Esophagus (tissue), 2 donors: ENCODE measurements at regions not wholly inside any gene's neighbourhood (a gene's known extent, or its start where the extent isn't known, plus 50 kb on each side); places are given as distances from the start of the nearest gene placed in this dataset.

Experiments
- H3K27ac ChIP-seq, 2 donors: one replicate each; pipeline ENCODE4 v1.5.1; 2013; ENCODE audit warnings: low read depth in 2 of 2, mild to moderate bottlenecking in 2 of 2, inconsistent platforms in 1 of 2, low read length in 1 of 2, moderate library complexity in 1 of 2
- H3K27me3 ChIP-seq, 2 donors: one replicate each; pipeline ENCODE4 v1.6.1; 2013; ENCODE audit warnings: low read length in 2 of 2, control low read depth in 1 of 2, mild to moderate bottlenecking in 1 of 2; ENCODE audit not compliant: insufficient read depth in 2 of 2, control insufficient read depth in 1 of 2
- H3K36me3 ChIP-seq, 2 donors: one replicate each; pipeline ENCODE4 v1.6.1; 2013; ENCODE audit warnings: low read length in 1 of 2; ENCODE audit not compliant: control insufficient read depth in 2 of 2, insufficient read depth in 2 of 2
- H3K4me1 ChIP-seq, 2 donors: one replicate each; pipeline ENCODE4 v1.6.1; 2013; ENCODE audit warnings: low read length in 1 of 2; ENCODE audit not compliant: control insufficient read depth in 2 of 2, insufficient read depth in 2 of 2
- H3K4me3 ChIP-seq, 2 donors: one replicate each; pipeline ENCODE4 v1.5.1; 2013; ENCODE audit warnings: low read length in 2 of 2, mild to moderate bottlenecking in 2 of 2, low read depth in 1 of 2, moderate library complexity in 1 of 2
- H3K9me3 ChIP-seq, 2 donors: one replicate each; pipeline ENCODE4 v1.6.1; 2013; ENCODE audit warnings: mild to moderate bottlenecking in 2 of 2, low read depth in 1 of 2, low read length in 1 of 2, moderate library complexity in 1 of 2; ENCODE audit not compliant: control insufficient read depth in 2 of 2, insufficient read depth in 1 of 2
- WGBS, 2 donors: extraction: QIAGEN DNeasy Blood & Tissue Kit; methylation state at CpG; one replicate each; pipeline ENCODE4 v1.1.7; 2013; 5-methylcytosine and 5-hydroxymethylcytosine counted together
- donor health status: healthy with polysubstance abuse.
- donor health status: Bipolar disorder and iron deficiency.

- H3K27me3 ChIP-seq = peaks cover 0 to 6% of the 10 kb centered on the region in 2 donors
- no peaks in the 10 kb centered on the region for H3K4me1 ChIP-seq
- WGBS, 2 donors = 81 to 89% methylated on average over 4 of the region's 4 CpGs
- H3K27ac ChIP-seq = no peak overlapping the region
- H3K4me3 ChIP-seq = no peak overlapping the region
- no peaks in the 10 kb centered on the region for H3K36me3 ChIP-seq
- no peaks in the 10 kb centered on the region for H3K9me3 ChIP-seq
Measured at GRCh38 chr16:86799367-86799766, 221.0 kb downstream of the FOXL1 start.

DNA sequence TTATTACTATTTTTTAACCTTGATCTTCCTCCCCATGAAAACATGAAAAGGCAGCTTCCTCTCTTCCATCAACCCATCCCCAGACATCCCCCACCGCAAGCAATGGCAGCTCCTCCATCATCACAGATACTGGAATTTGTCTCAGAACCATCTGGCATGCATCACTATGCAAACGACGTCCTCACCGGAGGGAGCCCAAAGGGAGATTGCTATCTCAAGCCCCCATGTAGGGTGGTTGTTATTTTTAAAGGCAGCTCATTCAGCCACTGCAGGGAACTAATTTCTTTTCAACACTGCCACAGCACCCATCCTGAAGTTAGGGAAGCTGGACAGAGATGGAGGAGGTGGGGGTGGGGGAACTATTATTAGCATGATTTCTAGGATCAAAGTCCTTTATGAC lies 222.5 kb downstream of the FOXL1 start:
- Histone ChIP-seq H3K27ac (no peak overlapping the region), H3K36me3 (no peaks in the 10 kb centered on the region), H3K4me1 (no peaks in the 10 kb centered on the region), H3K9me3 (no peaks in the 10 kb centered on the region), H3K27me3 (peaks cover under 1 to 8% of the 10 kb centered on the region in 2 donors), H3K4me3 (no peak overlapping the region)
- 29 to 33% methylated on average over 4 of the region's 4 CpGs for WGBS, 2 donors

DNA sequence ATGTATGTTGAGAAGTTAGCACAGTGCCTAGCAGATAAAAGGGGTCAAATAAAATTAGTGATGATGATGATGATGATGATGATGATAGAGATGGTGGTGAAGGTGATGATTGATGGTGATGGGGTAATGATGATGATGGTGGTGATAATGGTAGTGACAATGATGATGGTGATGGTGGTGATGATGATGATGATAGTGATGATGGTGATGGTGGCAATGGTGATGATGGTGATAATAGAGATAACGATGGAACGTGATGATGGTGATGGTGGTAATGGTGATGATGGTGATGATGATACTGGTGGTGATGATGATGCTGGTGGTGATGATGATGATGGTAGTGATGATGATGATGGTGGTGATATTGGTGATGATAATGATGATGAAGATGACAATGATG lies 223.7 kb downstream of the FOXL1 start:
- H3K4me1 ChIP-seq = no peaks in the 10 kb centered on the region
- no peaks in the 10 kb centered on the region for H3K36me3 ChIP-seq
- no peaks in the 10 kb centered on the region for H3K9me3 ChIP-seq
- H3K27ac ChIP-seq = no peak overlapping the region
- no peak overlapping the region for H3K4me3 ChIP-seq
- H3K27me3 ChIP-seq = peaks cover 7 to 8% of the 10 kb centered on the region in 2 donors
- 91 to 92% methylated on average over 2 of the region's 2 CpGs for WGBS, 2 donors

DNA sequence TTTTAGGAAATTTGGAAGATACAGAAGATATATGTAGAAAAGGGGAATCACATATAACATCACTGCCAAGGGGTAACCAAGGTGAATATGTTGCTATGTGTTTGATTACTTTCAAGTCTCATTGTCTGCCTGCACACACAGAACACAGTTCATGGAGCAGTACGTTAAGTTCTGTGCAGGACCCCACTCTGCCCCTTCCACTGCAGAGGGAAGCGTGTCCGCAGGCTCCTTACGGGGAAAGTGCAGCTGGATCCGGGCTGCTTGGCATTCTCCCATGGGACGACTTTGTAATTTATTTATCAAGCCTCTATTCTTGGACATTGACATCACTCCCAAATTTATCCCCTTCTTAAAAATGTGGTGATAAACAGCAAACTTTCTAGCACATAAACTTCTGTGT lies 226.8 kb downstream of the FOXL1 start:
- no peaks in the 10 kb centered on the region for H3K9me3 ChIP-seq
- WGBS, 2 donors = 72 to 79% methylated on average over 6 of the region's 6 CpGs
- H3K27ac ChIP-seq = no peak overlapping the region
- no peak overlapping the region for H3K4me3 ChIP-seq
- no peaks in the 10 kb centered on the region for H3K4me1 ChIP-seq
- no peaks in the 10 kb centered on the region for H3K36me3 ChIP-seq
- peaks cover 7 to 12% of the 10 kb centered on the region in 2 donors for H3K27me3 ChIP-seq

GRCh38 chr16:86806181-86806837 lies 228.0 kb downstream of the FOXL1 start:
- Histone ChIP-seq H3K36me3 (no peaks in the 10 kb centered on the region), H3K27me3 (peaks cover 7 to 11% of the 10 kb centered on the region in 2 donors)
- WGBS, 2 donors = 79 to 81% methylated on average over 20 of the region's 20 CpGs

GRCh38 chr16:86806838-86807351 lies 228.5 kb downstream of the FOXL1 start:
- Histone ChIP-seq H3K4me1 (no peaks in the 10 kb centered on the region), H3K9me3 (no peaks in the 10 kb centered on the region), H3K27ac (no peak overlapping the region), H3K4me3 (no peak overlapping the region), H3K36me3 (no peaks in the 10 kb centered on the region), H3K27me3 (peaks cover 6 to 7% of the 10 kb centered on the region in 2 donors)
- 39 to 40% methylated on average over 22 of the region's 22 CpGs for WGBS, 2 donors

More at GRCh38 chr16:86806181-86806837, 228.0 kb downstream of the FOXL1 start:
- no peak overlapping the region for H3K27ac ChIP-seq
- no peaks in the 10 kb centered on the region for H3K4me1 ChIP-seq
- no peak overlapping the region for H3K4me3 ChIP-seq
- H3K9me3 ChIP-seq = no peaks in the 10 kb centered on the region

GRCh38 chr16:86808863-86809444 lies 230.6 kb downstream of the FOXL1 start:
- no peaks in the 10 kb centered on the region for H3K36me3 ChIP-seq
- H3K9me3 ChIP-seq = no peaks in the 10 kb centered on the region
- H3K27ac ChIP-seq = no peak overlapping the region
- peaks cover 6 to 7% of the 10 kb centered on the region in 2 donors for H3K27me3 ChIP-seq
- WGBS, 2 donors = 87 to 89% methylated on average over 18 of the region's 18 CpGs
- H3K4me3 ChIP-seq = no peak overlapping the region
- no peaks in the 10 kb centered on the region for H3K4me1 ChIP-seq

GRCh38 chr16:86809458-86809955 lies 231.2 kb downstream of the FOXL1 start:
- Histone ChIP-seq H3K4me1 (no peaks in the 10 kb centered on the region), H3K4me3 (no peak overlapping the region), H3K36me3 (no peaks in the 10 kb centered on the region), H3K27ac (no peak overlapping the region), H3K9me3 (no peaks in the 10 kb centered on the region), H3K27me3 (peaks cover 6 to 7% of the 10 kb centered on the region in 2 donors)
- 57 to 58% methylated on average over 8 of the region's 8 CpGs for WGBS, 2 donors

DNA sequence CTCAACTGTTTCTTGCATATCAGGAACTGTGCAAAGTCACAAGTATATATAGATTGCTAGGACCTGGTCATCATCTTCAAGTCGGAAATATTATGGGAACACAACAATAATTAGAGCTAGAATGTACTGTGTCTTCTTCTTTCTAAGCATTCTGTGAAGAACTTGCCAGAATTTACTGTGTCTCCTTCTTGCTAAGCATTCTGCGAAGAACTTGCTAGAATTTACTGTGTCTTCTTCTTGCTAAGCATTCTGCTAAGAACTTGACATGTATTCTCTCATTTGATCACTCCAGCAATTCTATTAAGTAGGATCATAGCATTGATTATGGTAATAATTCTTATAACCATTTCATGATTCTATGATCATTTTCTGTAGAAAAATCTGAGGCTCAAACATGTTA lies 231.7 kb downstream of the FOXL1 start:
- Histone ChIP-seq H3K27ac (no peak overlapping the region), H3K27me3 (peaks cover 4 to 7% of the 10 kb centered on the region in 2 donors), H3K9me3 (no peaks in the 10 kb centered on the region), H3K4me1 (no peaks in the 10 kb centered on the region), H3K4me3 (no peak overlapping the region), H3K36me3 (no peaks in the 10 kb centered on the region)
- 77 to 94% methylated on average over 2 of the region's 2 CpGs for WGBS, 2 donors
